ENCODE measurements at regions not wholly inside any gene's neighbourhood (a gene's known extent, or its start where the extent isn't known, plus 50 kb on each side); places are given as distances from the start of the nearest gene placed in this dataset.
"Not testable (repeated sequence)": the region's sequence is repeated elsewhere in the genome, so short reads cannot be mapped to it uniquely, and the experiment has no call there.

DNA sequence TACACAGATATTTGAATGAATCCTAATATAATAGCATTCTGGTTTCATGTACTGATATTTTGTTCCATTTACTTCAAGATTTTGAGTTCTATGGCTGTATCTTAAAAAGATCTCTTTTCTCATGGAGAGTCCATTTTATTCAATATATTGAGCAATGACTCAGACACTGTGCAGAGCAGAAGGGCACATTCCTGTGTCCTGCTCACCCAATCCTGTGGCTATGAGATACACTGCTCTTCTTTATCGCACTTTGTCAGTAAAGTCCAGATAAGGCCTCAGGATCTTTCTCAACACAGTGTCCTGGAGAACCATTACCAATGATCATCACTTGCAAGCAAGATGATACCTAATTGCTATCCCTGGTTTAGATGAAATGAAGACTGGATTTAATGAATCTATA lies 155.0 kb downstream of the CYSLTR2 start:
- DNase-seq (ENCODE audit: low spot score) = no peak

GRCh38 chr13:48810013-48810412 lies 156.3 kb downstream of the CYSLTR2 start:
- DNase-seq (ENCODE audit: low spot score) = no peak

- DNase-seq (ENCODE audit: low spot score) = no peak
Measured at GRCh38 chr13:48813518-48813917, 159.8 kb downstream of the CYSLTR2 start.

GRCh38 chr13:48816700-48817099 lies 159.0 kb upstream of the FNDC3A start:
- DNase-seq (ENCODE audit: low spot score) = no peak

DNA sequence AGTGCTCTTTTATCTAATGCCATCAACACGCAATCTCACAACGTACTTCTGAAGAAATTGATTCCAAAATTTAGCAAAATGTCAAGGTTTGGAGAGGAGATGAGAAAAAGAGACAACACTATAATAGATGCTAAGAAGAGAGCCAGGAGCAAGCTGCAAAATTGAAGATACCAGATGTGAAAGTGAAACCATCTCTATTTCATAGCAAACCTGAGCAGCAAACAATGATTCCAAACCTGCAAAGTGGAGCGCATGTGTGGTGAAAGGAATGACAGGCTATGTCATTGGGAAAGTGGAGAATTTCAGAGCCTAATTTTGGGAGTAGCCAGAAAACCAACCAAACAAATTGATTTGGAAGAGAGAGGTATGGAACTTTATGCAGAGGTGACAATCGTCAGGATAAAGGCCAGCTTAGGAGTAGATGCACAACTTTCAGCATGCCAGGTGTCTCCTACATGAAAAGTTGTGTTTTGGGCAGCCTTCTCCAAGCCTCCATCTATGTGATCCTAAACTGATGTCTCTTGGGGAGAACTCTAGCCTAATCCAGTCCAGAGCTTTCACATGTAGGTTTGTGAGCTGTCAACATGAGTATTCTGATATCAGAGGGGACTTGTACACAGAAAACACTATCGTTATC lies 158.4 kb upstream of the FNDC3A start:
- no peak for DNase-seq (ENCODE audit: low spot score)

DNA sequence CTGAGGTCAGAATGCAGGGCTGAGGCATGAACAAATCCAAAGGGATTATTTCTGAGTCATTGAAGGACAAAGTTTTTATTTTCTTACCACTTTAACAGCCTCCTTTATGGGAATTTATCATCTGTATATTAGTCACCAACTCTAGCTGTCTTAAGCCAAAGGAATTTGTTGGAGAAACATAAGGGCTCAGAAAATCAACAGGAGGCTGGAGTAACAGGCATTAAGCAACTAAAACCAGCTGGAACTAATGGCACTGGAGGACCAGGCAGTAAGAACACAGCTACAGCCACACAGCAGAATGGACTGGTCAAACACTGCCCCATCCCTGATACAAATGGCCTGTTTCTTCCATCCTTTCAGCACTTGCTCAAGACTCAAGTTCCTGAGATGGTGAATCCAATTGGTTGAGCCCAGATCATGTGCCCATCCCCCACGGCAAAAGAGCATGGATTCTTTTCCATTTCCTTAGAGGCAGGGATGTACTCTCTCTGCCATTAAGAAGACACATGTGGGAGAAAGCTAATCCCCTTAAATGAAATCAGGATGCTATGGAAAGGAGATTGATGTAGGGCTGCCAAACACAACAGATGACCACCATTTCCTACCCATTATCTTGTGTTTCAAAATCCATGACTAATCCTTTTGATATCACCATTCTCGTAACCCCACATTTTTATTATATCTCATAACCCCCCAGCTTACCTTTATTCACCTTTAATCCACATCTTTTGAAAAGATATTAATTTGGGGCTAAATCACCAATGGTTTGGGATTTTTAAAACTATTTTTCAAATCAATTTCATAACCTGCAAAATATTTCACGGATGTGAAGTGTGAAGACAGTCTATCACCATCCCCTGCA lies 157.0 kb upstream of the FNDC3A start:
- no peak for DNase-seq (ENCODE audit: low spot score)

GRCh38 chr13:48819376-48819775 lies 156.3 kb upstream of the FNDC3A start:
- no peak for DNase-seq (ENCODE audit: low spot score)

GRCh38 chr13:48819899-48820298 lies 155.8 kb upstream of the FNDC3A start:
- DNase-seq (ENCODE audit: low spot score) = no peak

GRCh38 chr13:48823526-48823925 lies 152.2 kb upstream of the FNDC3A start:
- DNase-seq (ENCODE audit: low spot score) = not testable (repeated sequence)

DNA sequence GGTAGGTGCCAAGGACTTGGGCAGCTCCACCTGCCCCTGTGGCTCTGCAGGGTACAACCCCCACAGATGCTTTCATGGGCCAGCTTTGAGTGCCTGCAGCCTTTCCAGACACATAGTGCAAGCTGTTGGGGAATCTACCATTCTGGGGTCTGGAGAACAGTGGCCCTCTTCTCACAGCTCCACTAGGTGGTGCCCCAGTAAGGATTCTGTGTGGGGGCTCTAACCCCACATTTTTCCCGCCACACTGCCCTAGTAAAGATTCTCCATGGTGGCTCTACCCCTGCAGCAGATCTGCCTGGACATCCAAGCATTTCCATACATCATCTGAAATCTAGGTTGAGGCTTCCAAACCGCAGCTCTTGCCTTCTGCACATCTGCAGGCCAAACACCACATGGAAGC lies 149.7 kb upstream of the FNDC3A start:
- DNase-seq (ENCODE audit: low spot score) = no peak

DNA sequence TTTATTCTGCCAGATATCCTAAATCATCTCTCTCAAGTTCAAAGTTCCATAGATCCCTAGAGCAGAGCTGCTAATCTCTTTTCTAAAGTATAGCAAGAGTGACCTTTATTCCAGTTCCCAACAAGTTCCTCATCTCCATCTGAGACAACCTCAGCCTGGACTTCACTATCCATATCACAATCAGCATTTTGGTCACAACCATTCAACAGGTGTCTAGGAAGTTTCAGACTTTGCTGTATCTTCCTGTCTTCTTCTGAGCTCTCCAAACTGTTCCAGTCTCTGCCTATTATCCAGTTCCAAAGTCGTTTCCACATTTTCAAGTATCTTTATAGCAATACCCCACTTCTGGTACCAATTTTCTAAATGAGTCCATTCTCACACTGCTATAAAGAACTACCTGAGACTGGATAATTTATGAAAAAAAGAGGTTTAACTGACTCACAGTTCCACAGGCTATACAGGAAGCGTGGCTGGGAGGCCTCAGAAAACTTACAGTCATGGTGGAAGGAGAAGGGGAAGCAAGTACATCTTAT lies 148.7 kb upstream of the FNDC3A start:
- not testable (repeated sequence) for DNase-seq (ENCODE audit: low spot score)

DNA sequence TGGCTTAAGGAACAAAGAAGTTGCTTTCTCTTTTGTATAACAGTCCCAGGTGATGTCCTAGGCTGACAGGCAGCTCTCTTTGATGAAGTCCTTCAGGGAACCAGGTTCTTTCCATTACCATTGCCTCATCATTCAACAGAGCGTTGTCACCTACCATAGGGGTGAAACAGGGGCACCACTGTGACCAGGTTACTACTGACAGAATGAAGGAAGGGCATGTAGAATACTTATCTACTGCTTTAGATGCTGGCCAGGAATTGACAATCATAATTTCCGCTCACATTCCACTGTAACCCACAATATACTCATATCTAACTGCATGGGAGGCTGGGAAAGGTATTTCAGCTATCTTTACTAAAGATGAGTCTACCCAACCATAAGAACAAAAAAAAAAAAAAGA lies 148.0 kb upstream of the FNDC3A start:
- no peak for DNase-seq (ENCODE audit: low spot score)

GRCh38 chr13:48828962-48829411 lies 146.7 kb upstream of the FNDC3A start:
- peak; percentile 36 for DNase-seq (ENCODE audit: low spot score)

DNA sequence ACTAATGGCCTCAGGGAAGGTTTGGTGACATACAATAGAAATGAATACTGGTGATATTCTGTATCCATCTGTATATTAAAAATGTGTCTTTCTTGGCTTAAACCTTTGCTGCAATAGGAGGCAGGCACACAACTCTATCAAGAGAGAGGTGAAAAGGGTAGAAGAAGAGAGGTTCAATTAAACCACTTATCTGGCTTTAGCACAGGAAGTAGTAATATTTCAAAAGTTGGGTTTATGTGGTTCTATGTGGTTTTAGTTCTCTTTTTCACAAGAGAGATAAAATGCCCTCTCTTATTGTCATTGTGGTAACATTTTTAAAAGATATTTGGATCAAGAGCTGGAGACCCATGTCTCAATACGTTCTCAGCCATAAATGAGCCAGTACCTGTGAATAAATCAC lies 146.2 kb upstream of the FNDC3A start:
- no peak for DNase-seq (ENCODE audit: low spot score)

- DNase-seq (ENCODE audit: low spot score) = no peak
Measured at GRCh38 chr13:48831248-48831647, 144.5 kb upstream of the FNDC3A start.

DNA sequence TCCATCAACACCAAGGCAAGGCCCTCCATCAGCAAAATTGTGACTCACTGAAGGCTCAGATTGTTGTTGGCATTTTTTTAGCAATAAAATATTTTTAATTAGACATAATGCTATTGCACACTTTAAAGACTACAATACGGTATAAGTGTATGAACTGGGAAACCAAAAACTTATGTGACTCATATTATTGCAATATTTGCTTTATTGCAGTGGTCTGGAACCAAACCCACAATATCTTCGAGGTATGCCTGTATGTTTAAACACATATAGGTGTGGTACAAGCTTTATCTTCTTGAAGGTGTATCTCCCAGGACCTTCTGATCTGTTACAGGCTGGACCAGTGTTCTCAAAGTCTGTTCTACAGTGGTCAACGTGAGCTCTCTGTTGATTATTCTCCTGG lies 142.3 kb upstream of the FNDC3A start:
- DNase-seq (ENCODE audit: low spot score) = no peak

DNA sequence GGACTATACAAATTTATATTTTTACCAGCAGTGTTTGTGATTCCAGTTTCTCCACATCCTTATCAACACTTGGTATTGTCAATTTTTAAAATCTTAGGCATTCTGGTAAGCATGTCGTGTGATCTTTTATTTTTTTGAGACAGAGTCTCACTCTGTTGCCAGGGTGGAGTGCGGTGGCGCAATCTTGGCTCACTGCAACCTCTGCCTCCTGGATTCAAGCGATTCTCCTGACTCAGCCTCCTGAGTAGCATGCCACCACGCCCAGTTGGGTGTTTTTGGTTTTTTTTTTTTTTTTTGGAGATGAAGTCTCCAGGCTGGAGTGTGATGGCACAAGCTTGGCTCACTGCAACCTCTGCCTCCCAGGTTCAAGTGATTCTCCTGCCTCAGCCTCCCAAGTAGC lies 140.4 kb upstream of the FNDC3A start:
- DNase-seq (ENCODE audit: low spot score) = not testable (repeated sequence)

- no peak for DNase-seq (ENCODE audit: low spot score)
Measured at GRCh38 chr13:48838193-48838973, 137.3 kb upstream of the FNDC3A start.

DNA sequence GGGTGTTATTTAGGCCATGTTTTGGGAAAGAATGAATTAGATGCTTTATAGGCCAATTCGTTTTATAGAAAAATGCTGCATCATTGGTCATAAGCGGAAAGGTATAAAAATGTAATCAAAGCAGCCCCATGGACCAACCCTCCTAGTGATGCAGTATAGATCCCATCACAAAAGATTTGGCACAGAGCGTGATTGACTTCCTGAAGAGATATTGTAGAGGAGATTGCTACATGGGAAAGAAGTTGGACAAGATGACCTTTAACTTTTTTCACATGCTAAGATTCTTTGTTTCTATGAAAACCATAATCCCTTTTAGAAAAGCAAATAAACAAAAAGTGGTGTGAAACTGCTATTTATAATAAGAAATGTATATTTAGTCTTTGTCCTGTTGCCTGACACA lies 136.5 kb upstream of the FNDC3A start:
- DNase-seq (ENCODE audit: low spot score) = no peak

GRCh38 chr13:48840366-48840765 lies 135.3 kb upstream of the FNDC3A start:
- DNase-seq (ENCODE audit: low spot score) = no peak

GRCh38 chr13:48842316-48842715 lies 133.4 kb upstream of the FNDC3A start:
- no peak for DNase-seq (ENCODE audit: low spot score)

GRCh38 chr13:48843630-48844380 lies 131.9 kb upstream of the FNDC3A start:
- DNase-seq (ENCODE audit: low spot score) = no peak

Measured in CD4-positive, alpha-beta T cell treated with Interleukin-15 for 4 hours (primary cell).